HG02588 (cell line): ENCODE measurements at regions not wholly inside any gene's neighbourhood (a gene's known extent, or its start where the extent isn't known, plus 50 kb on each side); places are given as distances from the start of the nearest gene placed in this dataset.

Experiments used
- ATAC-seq: cut with Tn5 transposase; IDR thresholded peaks from one replicate; pipeline ENCODE4 v1.9.1; 2021; ENCODE audit warnings: mild to moderate bottlenecking, moderate library complexity; ENCODE audit not compliant: unreplicated experiment

DNA sequence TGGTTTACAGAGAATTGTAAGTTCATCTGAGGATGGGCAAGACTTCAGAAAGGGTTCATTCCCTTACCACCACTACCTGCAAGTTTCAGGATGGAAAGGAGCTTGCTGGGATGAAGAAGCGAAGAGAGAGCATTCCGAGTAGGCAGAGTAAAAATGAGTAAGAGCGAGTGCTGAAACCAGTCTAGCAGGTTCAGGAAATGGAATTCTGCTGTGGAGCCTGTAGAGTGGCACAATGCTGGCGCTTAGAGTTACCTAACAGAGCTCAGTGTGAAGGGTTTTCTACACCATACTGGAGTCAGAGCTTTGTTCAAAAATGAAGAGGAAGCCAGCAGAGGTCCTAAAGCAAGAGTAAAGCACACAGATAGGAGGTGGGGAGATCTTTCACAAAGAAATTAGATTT lies 179.2 kb upstream of the ZC3H12C start:
- ATAC-seq, result no peak

DNA sequence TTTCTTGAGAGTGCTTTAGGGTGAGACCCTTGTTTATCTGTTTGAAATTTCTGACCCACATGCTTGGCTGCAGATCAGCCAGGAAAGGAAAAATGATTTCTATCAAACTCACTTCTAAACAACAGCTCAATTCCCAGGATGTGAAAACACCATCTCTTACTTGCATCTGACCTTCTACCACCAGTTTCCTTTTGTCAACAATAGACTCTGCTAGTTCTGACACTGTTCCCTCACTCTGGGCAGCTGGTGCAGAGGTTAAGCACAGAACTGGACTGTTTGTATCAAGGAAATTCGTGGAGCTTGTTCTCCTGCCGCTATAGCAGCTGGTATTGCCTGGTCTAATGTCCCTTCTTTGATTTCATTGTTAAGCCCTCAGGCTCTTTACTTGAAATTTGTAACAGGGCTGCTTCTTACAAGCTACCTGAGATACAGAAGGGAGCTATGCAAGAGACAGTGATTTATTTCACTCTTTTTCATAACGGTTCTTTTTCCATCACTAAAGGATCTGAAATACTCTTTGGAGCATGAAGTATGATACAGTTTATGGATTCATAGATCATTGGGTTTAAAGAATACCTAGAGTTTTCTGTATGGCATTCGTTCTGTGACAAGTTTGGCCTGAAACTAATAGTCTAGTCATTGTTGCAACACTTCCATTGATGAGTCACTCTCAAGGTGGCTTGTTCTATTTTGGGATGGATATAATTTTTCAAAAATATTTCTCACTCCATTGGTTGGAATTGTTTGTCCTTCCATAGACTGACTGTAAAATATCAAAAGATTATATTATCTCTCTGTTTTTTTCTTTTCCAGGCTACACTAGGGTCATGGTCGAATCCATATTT lies 178.2 kb upstream of the ZC3H12C start:
- ATAC-seq, result no peak

DNA sequence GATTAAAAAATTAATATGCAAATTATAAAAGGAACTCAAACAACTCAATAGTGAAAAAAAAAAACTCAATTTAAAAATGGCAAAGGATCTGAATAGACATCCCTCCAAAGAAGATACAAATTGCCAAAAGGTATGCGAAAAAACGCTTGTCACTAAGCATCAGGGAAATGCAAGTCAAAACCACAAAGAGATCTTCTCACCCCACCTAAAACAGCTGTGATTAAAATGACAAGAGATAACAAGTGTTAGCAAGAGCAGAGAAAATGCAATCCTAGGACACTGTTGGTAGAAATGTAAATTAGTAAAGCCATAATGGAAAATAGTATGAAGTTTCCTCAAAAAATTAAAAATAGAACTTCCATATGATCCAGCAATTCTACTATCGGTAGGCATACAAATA lies 166.3 kb upstream of the ZC3H12C start:
- ATAC-seq, result no peak

- ATAC-seq, result no peak
Measured at GRCh38 chr11:109929308-109929707, 163.9 kb upstream of the ZC3H12C start.

DNA sequence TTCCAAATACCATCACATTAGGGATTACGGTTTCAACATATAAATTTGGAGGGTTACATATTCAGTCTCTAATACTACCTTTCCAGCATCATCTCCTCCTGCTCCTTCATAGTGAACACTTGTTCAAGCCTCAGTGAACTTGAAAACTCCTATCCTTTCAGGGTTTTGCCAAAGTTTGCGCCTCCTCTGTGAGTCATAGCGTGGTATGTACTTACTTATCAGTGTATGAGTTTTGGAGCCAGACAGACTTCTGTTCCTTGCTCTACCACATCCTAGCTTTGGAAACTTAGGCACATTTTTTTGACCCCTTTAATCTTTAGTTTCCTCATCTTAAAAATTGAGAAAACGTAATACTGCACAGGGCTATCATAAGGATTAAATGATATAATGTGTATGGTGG lies 160.1 kb upstream of the ZC3H12C start:
- ATAC-seq, result no peak

GRCh38 chr11:109934151-109934550 lies 159.0 kb upstream of the ZC3H12C start:
- ATAC-seq, result no peak

DNA sequence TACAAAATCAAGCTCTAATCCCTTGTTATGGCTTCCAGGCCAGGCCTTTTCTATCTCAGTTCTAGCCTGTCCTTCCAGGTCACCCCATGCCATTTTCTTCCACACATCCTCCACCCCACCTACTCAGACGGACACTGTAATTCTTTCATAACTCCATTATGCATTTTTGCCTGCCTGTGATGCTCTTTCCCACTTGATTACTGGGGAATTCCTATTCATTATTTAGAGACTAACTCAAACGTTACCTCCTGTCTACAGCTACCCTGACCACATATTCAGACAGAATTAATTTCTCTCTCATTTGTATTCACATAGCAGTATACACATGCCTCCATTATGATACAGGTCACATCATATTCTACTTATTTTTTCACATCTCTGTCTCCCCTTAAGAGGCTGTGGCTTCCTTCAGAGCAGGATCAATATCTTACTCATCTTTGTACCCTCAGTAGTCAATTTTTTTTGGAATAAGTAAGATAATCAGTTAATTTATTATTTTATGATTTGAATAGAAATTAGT lies 156.5 kb upstream of the ZC3H12C start:
- ATAC-seq, result no peak

DNA sequence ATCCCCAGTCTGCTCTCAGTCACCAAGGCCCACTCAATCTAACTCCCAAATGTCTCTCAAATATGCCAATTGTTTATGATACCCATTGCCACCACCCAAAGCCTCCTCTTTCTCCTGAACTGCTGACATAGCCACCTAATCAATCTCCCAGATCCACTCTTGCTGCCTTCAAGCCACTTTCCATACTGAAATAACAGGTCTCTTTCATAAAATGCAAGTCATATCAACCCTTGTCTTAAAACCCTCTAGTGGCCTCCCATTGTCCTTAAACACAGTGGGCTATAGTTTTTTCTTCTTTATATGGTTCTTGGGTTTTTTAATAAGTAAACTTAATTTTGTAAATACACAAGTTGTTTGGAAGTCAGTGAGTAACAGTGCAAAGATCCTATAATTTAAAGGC lies 155.2 kb upstream of the ZC3H12C start:
- no peak for ATAC-seq

DNA sequence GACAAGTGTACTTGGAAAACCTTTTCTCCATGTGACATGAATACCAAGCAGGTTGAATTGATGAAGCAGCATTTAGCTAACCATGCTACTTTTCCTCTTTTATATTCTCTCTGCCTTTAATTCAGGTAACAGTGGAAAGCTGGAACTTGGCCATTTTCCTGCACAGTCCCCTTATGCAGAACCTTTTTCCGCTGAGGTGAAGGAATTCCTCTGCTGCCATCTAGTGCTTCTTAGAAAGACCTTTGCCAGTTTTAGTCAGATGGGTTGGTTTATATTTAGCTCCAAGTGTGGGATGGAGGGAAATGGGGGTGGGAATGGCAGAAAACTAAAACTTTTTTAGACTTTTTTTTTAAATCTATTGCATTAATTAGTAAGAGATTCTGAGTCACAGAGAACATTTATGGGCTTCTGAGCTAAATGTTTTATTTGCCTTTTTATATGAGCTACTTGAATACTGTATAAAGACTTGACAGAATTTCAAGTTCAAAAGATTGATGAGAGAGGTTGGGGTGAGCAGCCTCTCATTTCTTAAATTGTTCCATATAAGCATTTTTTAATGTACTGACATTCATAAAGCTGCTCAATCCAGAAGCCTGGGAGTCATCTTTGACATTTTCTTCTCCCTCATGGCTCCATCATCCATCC lies 153.9 kb upstream of the ZC3H12C start:
- ATAC-seq, result peak; percentile 74

DNA sequence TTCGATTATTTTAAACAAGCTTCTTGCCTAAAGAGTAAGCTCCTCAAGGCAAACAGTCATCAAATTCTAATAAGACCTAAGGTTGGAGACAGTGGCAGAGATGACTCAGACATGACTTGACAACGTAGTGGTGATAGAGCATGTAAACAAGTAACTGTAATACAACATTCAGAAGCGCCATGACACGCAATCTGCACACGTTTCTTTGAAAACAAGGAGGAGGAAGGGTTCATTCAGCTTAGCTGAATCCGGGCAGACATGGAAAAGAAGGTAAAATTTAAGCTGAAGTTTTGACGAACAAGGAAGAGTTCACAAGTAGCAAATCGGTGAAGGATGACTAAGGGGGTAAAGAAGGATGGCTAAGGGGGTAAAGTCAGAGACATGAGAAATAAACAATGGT lies 152.4 kb upstream of the ZC3H12C start:
- ATAC-seq, result no peak

DNA sequence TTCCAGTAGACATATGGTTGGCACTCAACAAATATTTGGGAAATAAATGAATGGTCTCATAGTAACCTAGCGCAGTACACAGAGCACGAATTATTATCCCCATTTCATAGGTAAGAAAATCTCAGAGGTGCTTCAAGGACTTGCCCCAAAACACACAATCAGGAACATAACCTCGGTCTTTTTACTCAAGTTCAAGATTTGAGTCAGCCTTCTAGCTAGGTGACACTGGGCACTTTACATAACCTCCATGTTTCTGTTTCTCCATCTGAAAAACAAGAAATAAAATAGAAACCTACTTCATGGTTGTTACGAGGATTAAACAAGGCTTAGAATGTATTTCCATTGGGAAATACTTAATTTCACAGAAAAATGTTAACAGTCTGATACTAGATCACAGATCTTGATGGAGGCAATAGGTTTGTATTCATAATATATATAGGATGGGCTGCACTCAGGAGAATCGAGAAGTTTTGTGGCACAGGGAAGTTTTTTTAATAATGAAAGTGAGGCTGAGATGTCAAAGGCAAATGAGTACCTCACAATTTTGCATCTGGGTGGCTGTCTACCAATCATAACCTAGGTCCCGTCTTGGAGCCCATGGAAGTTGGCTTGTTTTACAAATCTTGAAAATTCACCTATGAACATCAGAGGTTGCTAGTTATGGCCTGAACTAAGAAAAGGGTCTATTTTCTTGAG lies 147.4 kb upstream of the ZC3H12C start:
- peak; percentile 64 for ATAC-seq

DNA sequence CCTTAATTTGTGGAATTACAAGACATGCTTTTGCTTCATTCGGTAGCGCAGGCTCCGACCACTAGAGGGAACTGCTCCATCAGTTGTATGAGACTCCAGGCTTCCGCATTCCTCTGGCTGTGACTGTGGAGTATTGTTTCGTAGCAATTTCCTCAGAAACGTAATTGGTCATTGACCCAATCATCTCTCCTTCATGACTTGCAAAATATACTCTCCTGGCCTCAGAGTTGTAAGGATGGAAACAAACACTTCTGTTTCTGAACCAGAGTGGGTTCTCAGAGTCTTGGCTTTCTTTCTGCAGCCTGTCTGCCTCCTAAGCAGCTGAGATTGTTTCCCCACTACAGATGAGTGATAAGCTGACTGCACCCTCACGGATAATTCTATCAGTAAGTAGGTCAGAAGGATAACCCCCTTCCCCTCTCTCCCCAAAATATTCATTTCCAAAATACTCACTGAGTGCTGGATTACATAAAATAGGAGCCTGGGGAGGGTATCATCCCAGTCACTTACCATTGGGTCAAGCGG lies 146.8 kb upstream of the ZC3H12C start:
- ATAC-seq, result peak; percentile 85

GRCh38 chr11:109954534-109954933 lies 138.7 kb upstream of the ZC3H12C start:
- no peak for ATAC-seq

- peak; percentile 74 for ATAC-seq
Measured at GRCh38 chr11:109956124-109956793, 136.9 kb upstream of the ZC3H12C start.

DNA sequence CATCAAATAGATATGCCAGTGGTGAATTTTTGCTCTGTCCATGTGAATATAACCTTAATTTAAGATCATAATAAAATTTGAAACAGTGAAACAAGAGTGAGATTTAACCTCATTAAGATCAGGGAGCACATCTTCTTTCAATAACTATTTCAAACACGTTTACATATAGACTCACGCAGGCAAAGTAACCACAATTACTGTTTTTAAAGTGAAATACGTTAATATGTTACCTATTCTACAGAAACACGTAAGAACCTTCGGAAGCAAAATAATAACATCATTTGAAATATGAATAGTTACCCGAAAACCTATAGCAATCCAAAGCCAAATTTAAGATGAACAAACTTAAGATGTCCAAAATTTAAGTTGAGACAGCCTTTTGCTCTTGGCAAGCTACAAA lies 136.2 kb upstream of the ZC3H12C start:
- no peak for ATAC-seq

- no peak for ATAC-seq
Measured at GRCh38 chr11:109957601-109958000, 135.6 kb upstream of the ZC3H12C start.

- no peak for ATAC-seq
Measured at GRCh38 chr11:109958131-109958820, 134.9 kb upstream of the ZC3H12C start.

- no peak for ATAC-seq
Measured at GRCh38 chr11:109958821-109959166, 134.4 kb upstream of the ZC3H12C start.

DNA sequence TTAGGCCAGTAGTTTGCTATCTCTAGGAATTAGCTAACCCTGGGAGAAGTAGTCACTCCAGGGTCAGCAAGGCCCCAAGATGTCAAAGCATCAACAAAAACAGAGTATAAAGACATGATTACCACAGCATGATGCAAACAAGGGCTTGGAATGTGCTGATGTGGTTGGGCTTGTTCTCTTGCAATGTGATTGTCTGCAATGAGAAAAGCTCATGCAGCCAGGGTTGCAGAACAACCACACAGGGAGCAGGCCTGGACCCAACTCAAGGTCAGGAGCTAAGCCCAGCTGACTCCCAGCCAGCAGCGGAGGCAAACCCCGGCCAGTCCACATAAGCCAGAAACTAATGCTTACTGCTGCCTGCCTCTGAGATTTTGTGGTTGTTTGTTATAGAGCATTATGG lies 132.4 kb upstream of the ZC3H12C start:
- ATAC-seq, result no peak

DNA sequence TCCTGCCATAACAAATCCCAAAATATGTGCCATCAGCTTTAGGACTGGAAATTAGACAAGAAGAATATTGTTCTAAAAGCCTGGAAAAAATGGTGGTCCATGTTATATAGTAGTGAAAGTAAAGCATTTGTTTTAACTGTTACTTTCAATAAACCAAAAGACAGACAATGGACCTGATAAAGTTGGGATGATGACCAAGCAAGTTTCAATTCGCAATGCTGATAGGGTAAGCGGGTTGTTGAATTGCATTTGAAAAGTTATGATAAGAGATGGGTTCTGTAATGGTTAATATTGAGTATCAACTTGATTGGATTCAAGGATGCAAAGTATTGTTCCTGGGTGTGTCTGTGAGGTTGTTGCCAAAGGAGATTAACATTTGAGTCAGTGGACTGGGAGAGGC lies 131.9 kb upstream of the ZC3H12C start:
- ATAC-seq, result no peak
